ENCODE measurements at regions not wholly inside any gene's neighbourhood (a gene's known extent, or its start where the extent isn't known, plus 50 kb on each side); places are given as distances from the start of the nearest gene placed in this dataset.

DNA sequence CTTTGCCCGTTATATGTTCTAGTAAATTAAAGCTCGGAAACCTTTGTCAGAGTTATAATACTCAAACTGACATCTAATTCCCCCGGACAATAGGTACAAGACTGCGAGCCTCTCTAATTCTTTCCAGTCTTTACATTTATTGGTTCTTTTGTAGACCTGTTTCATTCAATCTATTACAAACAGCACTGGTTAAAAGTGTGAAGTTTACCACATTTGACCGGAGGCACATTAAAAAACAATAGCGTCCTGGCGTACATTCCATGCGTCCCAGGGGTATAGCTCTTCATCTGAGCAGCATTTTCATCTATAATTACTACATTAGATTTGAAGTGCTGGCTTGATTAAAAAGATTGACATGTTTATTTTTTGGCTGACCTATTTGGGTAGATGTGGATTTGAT, 49.9 kb upstream of the TENM3 start:
- TF ChIP-seq, protein P1, sequence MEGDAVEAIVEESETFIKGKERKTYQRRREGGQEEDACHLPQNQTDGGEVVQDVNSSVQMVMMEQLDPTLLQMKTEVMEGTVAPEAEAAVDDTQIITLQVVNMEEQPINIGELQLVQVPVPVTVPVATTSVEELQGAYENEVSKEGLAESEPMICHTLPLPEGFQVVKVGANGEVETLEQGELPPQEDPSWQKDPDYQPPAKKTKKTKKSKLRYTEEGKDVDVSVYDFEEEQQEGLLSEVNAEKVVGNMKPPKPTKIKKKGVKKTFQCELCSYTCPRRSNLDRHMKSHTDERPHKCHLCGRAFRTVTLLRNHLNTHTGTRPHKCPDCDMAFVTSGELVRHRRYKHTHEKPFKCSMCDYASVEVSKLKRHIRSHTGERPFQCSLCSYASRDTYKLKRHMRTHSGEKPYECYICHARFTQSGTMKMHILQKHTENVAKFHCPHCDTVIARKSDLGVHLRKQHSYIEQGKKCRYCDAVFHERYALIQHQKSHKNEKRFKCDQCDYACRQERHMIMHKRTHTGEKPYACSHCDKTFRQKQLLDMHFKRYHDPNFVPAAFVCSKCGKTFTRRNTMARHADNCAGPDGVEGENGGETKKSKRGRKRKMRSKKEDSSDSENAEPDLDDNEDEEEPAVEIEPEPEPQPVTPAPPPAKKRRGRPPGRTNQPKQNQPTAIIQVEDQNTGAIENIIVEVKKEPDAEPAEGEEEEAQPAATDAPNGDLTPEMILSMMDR (IDR thresholded peaks at IDR 0.05 in 8 of 11, conservative IDR thresholded peaks at IDR 0.05 in 3 of 11): no peak
- no peak for TF ChIP-seq POLR2A (IDR thresholded peaks at IDR 0.05)
- TF ChIP-seq POLR2AphosphoS5 (IDR thresholded peaks at IDR 0.05): no peak
